ENCODE measurements at regions not wholly inside any gene's neighbourhood (a gene's known extent, or its start where the extent isn't known, plus 50 kb on each side); places are given as distances from the start of the nearest gene placed in this dataset.
"Not testable (repeated sequence)": the region's sequence is repeated elsewhere in the genome, so short reads cannot be mapped to it uniquely, and the experiment has no call there.

- no peak overlapping the region for H3K4me3 ChIP-seq (ENCODE audit: control insufficient read depth, low read depth, low read length)
- no peak for TF ChIP-seq CTCF (conservative IDR thresholded peaks at IDR 0.05; ENCODE audit: control insufficient read depth, insufficient read depth, low read depth, low read length)
- no peak for DNase-seq (ENCODE audit: low read depth)
Observed at GRCh38 chr6:151180330-151181048, 59.3 kb upstream of the AKAP12 start.

- H3K4me3 ChIP-seq (ENCODE audit: control insufficient read depth, low read depth, low read length), result no peak overlapping the region
- TF ChIP-seq CTCF (conservative IDR thresholded peaks at IDR 0.05; ENCODE audit: control insufficient read depth, insufficient read depth, low read depth, low read length), result no peak
- DNase-seq (ENCODE audit: low read depth), result peak; percentile 27
Observed at GRCh38 chr6:151181706-151182363, 57.9 kb upstream of the AKAP12 start.

GRCh38 chr6:151182958-151183357 lies 56.8 kb upstream of the AKAP12 start:
- H3K4me3 ChIP-seq (ENCODE audit: control insufficient read depth, low read depth, low read length); DNase-seq (ENCODE audit: low read depth): not testable (repeated sequence)

- no peak for TF ChIP-seq CTCF (conservative IDR thresholded peaks at IDR 0.05; ENCODE audit: control insufficient read depth, insufficient read depth, low read depth, low read length)
- DNase-seq (ENCODE audit: low read depth), result no peak
- no peak overlapping the region for H3K4me3 ChIP-seq (ENCODE audit: control insufficient read depth, low read depth, low read length)
Observed at GRCh38 chr6:151185148-151185547, 54.6 kb upstream of the AKAP12 start.

- no peak for TF ChIP-seq CTCF (conservative IDR thresholded peaks at IDR 0.05; ENCODE audit: control insufficient read depth, insufficient read depth, low read depth, low read length)
- DNase-seq (ENCODE audit: low read depth), result no peak
Observed at GRCh38 chr6:151186306-151186705, 53.5 kb upstream of the AKAP12 start.

GRCh38 chr6:151186804-151187330 lies 52.9 kb upstream of the AKAP12 start:
- DNase-seq (ENCODE audit: low read depth), result no peak
- TF ChIP-seq CTCF (conservative IDR thresholded peaks at IDR 0.05; ENCODE audit: control insufficient read depth, insufficient read depth, low read depth, low read length), result no peak
- H3K4me3 ChIP-seq (ENCODE audit: control insufficient read depth, low read depth, low read length), result no peak overlapping the region

More at GRCh38 chr6:151186306-151186705, 53.5 kb upstream of the AKAP12 start:
- no peak overlapping the region for H3K4me3 ChIP-seq (ENCODE audit: control insufficient read depth, low read depth, low read length)
